Osteoblast (primary cell): ENCODE measurements at regions not wholly inside any gene's neighbourhood (a gene's known extent, or its start where the extent isn't known, plus 50 kb on each side); places are given as distances from the start of the nearest gene placed in this dataset.

ENCODE experiments used
- DNase-seq: peaks from one replicate; pipeline ENCODE4 v3.0.0; 2011; ENCODE audit warnings: low spot score, mixed read lengths; ENCODE audit not compliant: insufficient read length; ENCODE audit errors: missing footprints
- H2AFZ ChIP-seq: 2 replicates; pipeline ENCODE4 v1.6.0; 2011; ENCODE audit warnings: mild to moderate bottlenecking, low read length
- H3K27ac ChIP-seq: 2 replicates; pipeline ENCODE4 v1.5.1; 2011; ENCODE audit warnings: mild to moderate bottlenecking, low read depth, low read length, moderate library complexity
- H3K27me3 ChIP-seq: 2 replicates; pipeline ENCODE4 v1.6.0; 2012; ENCODE audit warnings: mild to moderate bottlenecking, control low read depth, inconsistent platforms, low read length, moderate library complexity; ENCODE audit not compliant: insufficient read depth
- H3K36me3 ChIP-seq: 2 replicates; pipeline ENCODE4 v1.5.1; 2011; ENCODE audit warnings: mild to moderate bottlenecking, low read length, control low read depth, moderate library complexity; ENCODE audit not compliant: insufficient read depth
- H3K4me1 ChIP-seq: 2 replicates; pipeline ENCODE4 v1.5.1; 2011; ENCODE audit warnings: mild to moderate bottlenecking, low read length, control low read depth, moderate library complexity; ENCODE audit not compliant: insufficient read depth
- H3K4me2 ChIP-seq: 2 replicates; pipeline ENCODE4 v1.6.0; 2011; ENCODE audit warnings: mild to moderate bottlenecking, low read length; ENCODE audit not compliant: insufficient read depth
- H3K4me3 ChIP-seq: fragments of 200-600 bp; sonication (generic); 3 replicates; pipeline ENCODE4 v1.5.1; 2012; ENCODE audit warnings: mild to moderate bottlenecking, low read length, inconsistent platforms; ENCODE audit not compliant: insufficient read depth
- H3K79me2 ChIP-seq: 2 replicates; pipeline ENCODE4 v1.6.0; 2012; ENCODE audit warnings: mild to moderate bottlenecking, low read length, control low read depth, inconsistent platforms; ENCODE audit not compliant: insufficient read depth
- H3K9me3 ChIP-seq: 2 replicates; pipeline ENCODE4 v1.5.1; 2011; ENCODE audit warnings: low read depth, low read length, control low read depth
- H4K20me1 ChIP-seq: 2 replicates; pipeline ENCODE4 v1.6.0; 2012; ENCODE audit warnings: mild to moderate bottlenecking, low read length, control low read depth; ENCODE audit not compliant: insufficient read depth
- TF ChIP-seq, protein P1 (sequence below): IDR thresholded peaks from 2 replicates; pipeline ENCODE4 v1.5.1; 2011; ENCODE audit warnings: mild to moderate bottlenecking, low read depth, low read length, moderate library complexity; ENCODE audit errors: extremely low read depth

GRCh38 chr7:19537942-19538401 lies 170.9 kb downstream of the POLR1F start:
- peak overlapping the region; percentile 71 for H2AFZ ChIP-seq
- H3K4me3 ChIP-seq = peak overlapping the region; percentile 48
- H3K4me1 ChIP-seq = peaks cover 9% of the 10 kb centered on the region
- H3K36me3 ChIP-seq = no peaks in the 10 kb centered on the region
- no peaks in the 10 kb centered on the region for H3K9me3 ChIP-seq
- H3K27ac ChIP-seq = peak overlapping the region; percentile 34
- no peaks in the 10 kb centered on the region for H3K27me3 ChIP-seq
- no peak for DNase-seq
- H3K4me2 ChIP-seq = peak overlapping the region; percentile 82
- no peaks in the 10 kb centered on the region for H3K79me2 ChIP-seq
- TF ChIP-seq, protein P1, sequence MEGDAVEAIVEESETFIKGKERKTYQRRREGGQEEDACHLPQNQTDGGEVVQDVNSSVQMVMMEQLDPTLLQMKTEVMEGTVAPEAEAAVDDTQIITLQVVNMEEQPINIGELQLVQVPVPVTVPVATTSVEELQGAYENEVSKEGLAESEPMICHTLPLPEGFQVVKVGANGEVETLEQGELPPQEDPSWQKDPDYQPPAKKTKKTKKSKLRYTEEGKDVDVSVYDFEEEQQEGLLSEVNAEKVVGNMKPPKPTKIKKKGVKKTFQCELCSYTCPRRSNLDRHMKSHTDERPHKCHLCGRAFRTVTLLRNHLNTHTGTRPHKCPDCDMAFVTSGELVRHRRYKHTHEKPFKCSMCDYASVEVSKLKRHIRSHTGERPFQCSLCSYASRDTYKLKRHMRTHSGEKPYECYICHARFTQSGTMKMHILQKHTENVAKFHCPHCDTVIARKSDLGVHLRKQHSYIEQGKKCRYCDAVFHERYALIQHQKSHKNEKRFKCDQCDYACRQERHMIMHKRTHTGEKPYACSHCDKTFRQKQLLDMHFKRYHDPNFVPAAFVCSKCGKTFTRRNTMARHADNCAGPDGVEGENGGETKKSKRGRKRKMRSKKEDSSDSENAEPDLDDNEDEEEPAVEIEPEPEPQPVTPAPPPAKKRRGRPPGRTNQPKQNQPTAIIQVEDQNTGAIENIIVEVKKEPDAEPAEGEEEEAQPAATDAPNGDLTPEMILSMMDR = no peak
- no peaks in the 10 kb centered on the region for H4K20me1 ChIP-seq

GRCh38 chr7:19533266-19533665 lies 175.6 kb downstream of the POLR1F start:
- H3K27me3 ChIP-seq = no peaks in the 10 kb centered on the region
- H3K4me3 ChIP-seq = no peak overlapping the region
- TF ChIP-seq, protein P1 = no peak
- DNase-seq = no peak
- no peaks in the 10 kb centered on the region for H3K36me3 ChIP-seq
- no peaks in the 10 kb centered on the region for H3K79me2 ChIP-seq
- H2AFZ ChIP-seq = no peak overlapping the region
- no peaks in the 10 kb centered on the region for H4K20me1 ChIP-seq
- no peak overlapping the region for H3K27ac ChIP-seq
- H3K9me3 ChIP-seq = no peaks in the 10 kb centered on the region
- no peak overlapping the region for H3K4me2 ChIP-seq
- H3K4me1 ChIP-seq = peaks cover 5% of the 10 kb centered on the region

GRCh38 chr7:19530852-19531251 lies 178.0 kb downstream of the POLR1F start:
- no peak for DNase-seq
- H3K27ac ChIP-seq = no peak overlapping the region
- H3K4me2 ChIP-seq = no peak overlapping the region
- no peaks in the 10 kb centered on the region for H4K20me1 ChIP-seq
- no peaks in the 10 kb centered on the region for H3K36me3 ChIP-seq
- no peaks in the 10 kb centered on the region for H3K9me3 ChIP-seq
- H3K4me1 ChIP-seq = no peaks in the 10 kb centered on the region
- H3K27me3 ChIP-seq = no peaks in the 10 kb centered on the region
- no peak overlapping the region for H2AFZ ChIP-seq
- TF ChIP-seq, protein P1 = no peak
- no peaks in the 10 kb centered on the region for H3K79me2 ChIP-seq
- no peak overlapping the region for H3K4me3 ChIP-seq

GRCh38 chr7:19530261-19530660 lies 178.6 kb downstream of the POLR1F start:
- TF ChIP-seq, protein P1 = no peak
- no peak overlapping the region for H2AFZ ChIP-seq

More at GRCh38 chr7:19530261-19530660, 178.6 kb downstream of the POLR1F start:
- H3K4me1 ChIP-seq = no peaks in the 10 kb centered on the region
- no peaks in the 10 kb centered on the region for H3K27me3 ChIP-seq
- no peak overlapping the region for H3K4me3 ChIP-seq
- no peak overlapping the region for H3K4me2 ChIP-seq
- DNase-seq = no peak
- H3K27ac ChIP-seq = no peak overlapping the region
- no peaks in the 10 kb centered on the region for H3K36me3 ChIP-seq
- H3K79me2 ChIP-seq = no peaks in the 10 kb centered on the region
- H4K20me1 ChIP-seq = no peaks in the 10 kb centered on the region
- H3K9me3 ChIP-seq = no peaks in the 10 kb centered on the region
